AG09319 (cell line): ENCODE measurements at regions not wholly inside any gene's neighbourhood (a gene's known extent, or its start where the extent isn't known, plus 50 kb on each side); places are given as distances from the start of the nearest gene placed in this dataset.

Source experiments
- DNase-seq: peaks from one replicate; pipeline ENCODE4 v3.0.0-alpha.2; 2010; ENCODE audit warnings: low read depth; ENCODE audit errors: extremely low read depth
- CTCF ChIP-seq: IDR thresholded peaks from 2 replicates; pipeline ENCODE4 v1.5.1; 2011; ENCODE audit warnings: low read depth, mild to moderate bottlenecking, inconsistent platforms, low read length, moderate library complexity

GRCh38 chr21:26332867-26333266 lies 162.3 kb upstream of the APP start:
- TF ChIP-seq CTCF: no peak
- DNase-seq: no peak

- TF ChIP-seq CTCF: no peak
These were observed 160.8 kb upstream of the APP start for GRCh38 chr21:26331205-26331980.

GRCh38 chr21:26320596-26320995 lies 150.0 kb upstream of the APP start:
- DNase-seq: no peak
- TF ChIP-seq CTCF: no peak

More at GRCh38 chr21:26331205-26331980, 160.8 kb upstream of the APP start:
- DNase-seq: no peak

GRCh38 chr21:26307640-26308039 lies 137.1 kb upstream of the APP start:
- DNase-seq: no peak
- no peak for TF ChIP-seq CTCF

- TF ChIP-seq CTCF: no peak
- DNase-seq: no peak
These were observed 127.3 kb upstream of the APP start for GRCh38 chr21:26297851-26298250.

GRCh38 chr21:26293141-26293946 lies 122.8 kb upstream of the APP start:
- TF ChIP-seq CTCF: no peak
- no peak for DNase-seq

- DNase-seq: no peak
- no peak for TF ChIP-seq CTCF
These were observed 117.5 kb upstream of the APP start for GRCh38 chr21:26288026-26288425.
